GM21576 (cell line): ENCODE measurements at regions not wholly inside any gene's neighbourhood (a gene's known extent, or its start where the extent isn't known, plus 50 kb on each side); places are given as distances from the start of the nearest gene placed in this dataset.
"Not testable (repeated sequence)": the region's sequence is repeated elsewhere in the genome, so short reads cannot be mapped to it uniquely, and the experiment has no call there.

Experiments
- ATAC-seq: cut with Tn5 transposase; IDR thresholded peaks from one replicate; pipeline ENCODE4 v1.9.1; 2021; ENCODE audit warnings: mild to moderate bottlenecking, moderate library complexity; ENCODE audit not compliant: unreplicated experiment

- not testable (repeated sequence) for ATAC-seq
Measured at GRCh38 chr10:59975918-59976317, 69.6 kb upstream of the CCDC6 start.

GRCh38 chr10:59971915-59972314, 65.6 kb upstream of the CCDC6 start:
- ATAC-seq = no peak

- peak; percentile 80 for ATAC-seq
Measured at GRCh38 chr10:59970396-59971368, 64.3 kb upstream of the CCDC6 start.

- ATAC-seq = no peak
Measured at GRCh38 chr10:59968705-59969104, 62.3 kb upstream of the CCDC6 start.

- no peak for ATAC-seq
Measured at GRCh38 chr10:59967079-59967478, 60.7 kb upstream of the CCDC6 start.

GRCh38 chr10:59965899-59966650, 59.7 kb upstream of the CCDC6 start:
- no peak for ATAC-seq

- no peak for ATAC-seq
Measured at GRCh38 chr10:59962756-59963155, 56.4 kb upstream of the CCDC6 start.

- no peak for ATAC-seq
Measured at GRCh38 chr10:59960751-59961150, 54.4 kb upstream of the CCDC6 start.

GRCh38 chr10:59959504-59960018, 53.2 kb upstream of the CCDC6 start:
- ATAC-seq = no peak

- no peak for ATAC-seq
Measured at GRCh38 chr10:59958882-59959281, 52.5 kb upstream of the CCDC6 start.

- no peak for ATAC-seq
Measured at GRCh38 chr10:59957975-59958374, 51.6 kb upstream of the CCDC6 start.
